T-cell (primary cell): ENCODE measurements at regions not wholly inside any gene's neighbourhood (a gene's known extent, or its start where the extent isn't known, plus 50 kb on each side); places are given as distances from the start of the nearest gene placed in this dataset.

ENCODE experiments used
- ATAC-seq, 4 experiments: fragments of 200-7000 bp in 3 of 4; fragments of 150-1000 bp in 1 of 4; cut with Tn5 transposase; replicated peaks in 1 of 4; 1 replicate in 3 of 4; 2 replicates in 1 of 4; pipeline ENCODE4 v1.10.0; 2021; ENCODE audit warnings: moderate library complexity in 3 of 4, mild to moderate bottlenecking in 2 of 4, moderate number of reproducible peaks in 1 of 4
- CTCF ChIA-PET, 2 donors: fragments of 300-600 bp; sonication (Branson Sonifier 250); formaldehyde crosslinking; loops; one replicate each; lab custom pipeline; 2022; ENCODE audit warnings: antibody characterized with exemption in 2 of 2; lab: Charles Lee
- POLR2A ChIA-PET, 2 donors: fragments of 300-600 bp; sonication (Branson Sonifier 250); formaldehyde crosslinking; loops; one replicate each; lab custom pipeline; 2022; ENCODE audit warnings: antibody characterized with exemption in 2 of 2; lab: Charles Lee
- DNase-seq, 35 experiments: peaks; one replicate each; pipeline versions ENCODE4 v3.0.0 to v3.0.0-alpha.2; 2013 to 2023
- H3K27ac ChIP-seq: one replicate; pipeline ENCODE4 v1.5.1; 2013; ENCODE audit warnings: low read length
- H3K27me3 ChIP-seq, 2 experiments: replicated peaks in 1 of 2; 1 replicate in 1 of 2; 2 replicates in 1 of 2; pipeline versions ENCODE4 v1.6.1 to v1.7.0; 2013; ENCODE audit warnings: low read length in 1 of 2, mixed read lengths in 1 of 2; ENCODE audit not compliant: control insufficient read depth in 2 of 2, insufficient read depth in 2 of 2; ENCODE audit errors: extremely low read depth in 1 of 2
- H3K36me3 ChIP-seq, 2 donors: 1 replicate in 1 of 2; 2 replicates in 1 of 2; pipeline versions ENCODE4 v1.6.1 to v1.7.0; 2013; ENCODE audit warnings: low read length in 1 of 2; ENCODE audit not compliant: control insufficient read depth in 2 of 2, insufficient read depth in 1 of 2; ENCODE audit errors: extremely low read depth in 1 of 2
- H3K4me1 ChIP-seq, 2 experiments: 1 replicate in 1 of 2; 2 replicates in 1 of 2; pipeline versions ENCODE4 v1.6.1 to v1.7.0; 2013; ENCODE audit warnings: low read length in 2 of 2, mixed read lengths in 1 of 2; ENCODE audit not compliant: insufficient read depth in 2 of 2, control insufficient read depth in 1 of 2; ENCODE audit errors: extremely low read depth in 1 of 2
- H3K4me3 ChIP-seq, 2 donors: 1 replicate in 1 of 2; 2 replicates in 1 of 2; pipeline versions ENCODE4 v1.5.1 to v1.7.0; 2013; ENCODE audit warnings: mild to moderate bottlenecking in 2 of 2, low read length in 1 of 2, moderate library complexity in 1 of 2; ENCODE audit not compliant: control insufficient read depth in 1 of 2; ENCODE audit errors: extremely low read depth in 1 of 2
- H3K9me3 ChIP-seq: 2 replicates; pipeline ENCODE4 v1.7.0; 2013
- H3K27ac Mint-ChIP-seq, 2 donors: one replicate each; pipeline ENCODE4 v1.8.0; 2020 to 2021; ENCODE audit warnings: mild to moderate bottlenecking in 2 of 2, mixed read lengths in 2 of 2
- H3K27me3 Mint-ChIP-seq, 2 donors: one replicate each; pipeline ENCODE4 v1.8.0; 2021 to 2022; ENCODE audit warnings: mixed read lengths in 2 of 2
- H3K36me3 Mint-ChIP-seq: one replicate; pipeline ENCODE4 v1.8.0; 2021; ENCODE audit warnings: mixed read lengths
- H3K4me1 Mint-ChIP-seq, 3 donors: one replicate each; pipeline ENCODE4 v1.8.0; 2020 to 2022; ENCODE audit warnings: mixed read lengths in 3 of 3, mild to moderate bottlenecking in 1 of 3
- H3K4me3 Mint-ChIP-seq, 3 donors: one replicate each; pipeline ENCODE4 v1.8.0; 2020 to 2022; ENCODE audit warnings: mild to moderate bottlenecking in 3 of 3, mixed read lengths in 3 of 3, moderate library complexity in 3 of 3
- H3K9me3 Mint-ChIP-seq, 3 donors: one replicate each; pipeline ENCODE4 v1.8.0; 2020 to 2022; ENCODE audit warnings: mixed read lengths in 3 of 3
- WGBS: methylation state at CpG from one replicate; pipeline ENCODE4 v1.1.5; 2013; ENCODE audit warnings: missing lambda C conversion rate; ENCODE audit not compliant: insufficient coverage; 5-methylcytosine and 5-hydroxymethylcytosine counted together

- Mint-ChIP-seq H3K4me1 (peaks cover 0 to 9% (median 5%) of the 10 kb centered on the region in 3 donors), H3K4me3 (no peak overlapping the region), H3K36me3 (no peaks in the 10 kb centered on the region), H3K9me3 (peaks cover 5 to 23% (median 20%) of the 10 kb centered on the region in 3 donors), H3K27ac (no peak overlapping the region), H3K27me3 (no peaks in the 10 kb centered on the region)
- ATAC-seq (no peak), DNase-seq (no peak)
- Histone ChIP-seq H3K27me3 (no peaks in the 10 kb centered on the region), H3K27ac (no peak overlapping the region), H3K4me3 (no peak overlapping the region), H3K36me3 (no peaks in the 10 kb centered on the region), H3K9me3 (peaks cover 5% of the 10 kb centered on the region), H3K4me1 (peaks cover 0 to 9% of the 10 kb centered on the region in 2 experiments)
- WGBS, result 82% methylated on average over 1 of the region's 1 CpG
- CTCF ChIA-PET, result no interaction called here
- POLR2A ChIA-PET, result no interaction called here
Observed at GRCh38 chr2:60029566-60029883, 523.9 kb downstream of the BCL11A start.

GRCh38 chr2:60028849-60029565, 524.4 kb downstream of the BCL11A start:
- Histone ChIP-seq H3K9me3 (peaks cover 2% of the 10 kb centered on the region), H3K36me3 (no peaks in the 10 kb centered on the region), H3K27ac (no peak overlapping the region), H3K4me1 (peaks cover 0 to 9% of the 10 kb centered on the region in 2 experiments), H3K4me3 (no peak overlapping the region), H3K27me3 (no peaks in the 10 kb centered on the region)
- CTCF ChIA-PET, result interaction anchor here in 1 of 2 donors (0.6 kb wide), 1 partner anchor 645 kb away, joined by 4 read pairs; no protein-coding TSS in a partner anchor
- ATAC-seq (no peak), DNase-seq (no peak)
- Mint-ChIP-seq H3K4me3 (no peak overlapping the region), H3K27me3 (no peaks in the 10 kb centered on the region), H3K4me1 (peaks cover 0 to 9% (median 5%) of the 10 kb centered on the region in 3 donors), H3K27ac (peak overlapping the region in 1 of 2 donors; percentile 41), H3K9me3 (peaks cover 5 to 20% (median 17%) of the 10 kb centered on the region in 3 donors), H3K36me3 (no peaks in the 10 kb centered on the region)
- POLR2A ChIA-PET, result no interaction called here
- WGBS, result no CpG with 5 or more reads among the region's 3 CpGs

GRCh38 chr2:60025496-60025895, 528.0 kb downstream of the BCL11A start:
- Mint-ChIP-seq H3K27me3 (peaks cover 0 to 3% of the 10 kb centered on the region in 2 donors), H3K36me3 (no peaks in the 10 kb centered on the region), H3K4me3 (no peak overlapping the region), H3K27ac (no peak overlapping the region), H3K9me3 (peaks cover 0 to 3% (median 2%) of the 10 kb centered on the region in 3 donors), H3K4me1 (peaks cover 0 to 9% (median 5%) of the 10 kb centered on the region in 3 donors)
- Histone ChIP-seq H3K4me1 (peaks cover 0 to 12% of the 10 kb centered on the region in 2 experiments), H3K27ac (no peak overlapping the region), H3K36me3 (no peaks in the 10 kb centered on the region), H3K27me3 (no peaks in the 10 kb centered on the region), H3K4me3 (no peak overlapping the region), H3K9me3 (no peaks in the 10 kb centered on the region)
- ChIA-PET CTCF (interaction anchor here (0.6 to 0.7 kb wide), 2 partner anchors 35 to 104 kb away, joined by 3 to 4 read pairs; no protein-coding TSS in a partner anchor), POLR2A (no interaction called here)
- DNase-seq (no peak), ATAC-seq (no peak)
- no CpG with 5 or more reads among the region's 2 CpGs for WGBS

GRCh38 chr2:60023256-60023985, 530.0 kb downstream of the BCL11A start:
- H3K36me3 Mint-ChIP-seq, result no peaks in the 10 kb centered on the region
- ChIA-PET POLR2A (no interaction called here), CTCF (no interaction called here)
- peaks cover 0 to 3% of the 10 kb centered on the region in 2 donors for H3K27me3 Mint-ChIP-seq
- Histone ChIP-seq H3K27ac (no peak overlapping the region), H3K4me1 (peaks cover 0 to 3% of the 10 kb centered on the region in 2 experiments), H3K9me3 (no peaks in the 10 kb centered on the region), H3K4me3 (no peak overlapping the region), H3K27me3 (no peaks in the 10 kb centered on the region), H3K36me3 (no peaks in the 10 kb centered on the region)
- peaks cover 0 to 4% (median under 1%) of the 10 kb centered on the region in 3 donors for H3K9me3 Mint-ChIP-seq
- ATAC-seq (peak in 1 of 4 experiments; percentile 17), DNase-seq (no peak)
- H3K4me1 Mint-ChIP-seq, result peaks cover 0 to 2% (median 0%) of the 10 kb centered on the region in 3 donors
- WGBS, result no CpG with 5 or more reads among the region's 5 CpGs
- no peak overlapping the region for H3K27ac Mint-ChIP-seq
- no peak overlapping the region for H3K4me3 Mint-ChIP-seq

- Mint-ChIP-seq H3K9me3 (peaks cover 0 to under 1% (median 0%) of the 10 kb centered on the region in 3 donors), H3K36me3 (no peaks in the 10 kb centered on the region), H3K4me3 (no peak overlapping the region), H3K27me3 (peaks cover 0 to 3% of the 10 kb centered on the region in 2 donors), H3K27ac (no peak overlapping the region), H3K4me1 (no peaks in the 10 kb centered on the region)
- POLR2A ChIA-PET, result interaction anchor here in 1 of 2 donors (0.5 to 0.7 kb wide), 2 partner anchors 10 to 11 kb away, joined by 3 read pairs; no protein-coding TSS in a partner anchor
- no peaks in the 10 kb centered on the region for H3K9me3 ChIP-seq
- no CpG with 5 or more reads among the region's 2 CpGs for WGBS
- CTCF ChIA-PET, result no interaction called here
- no peaks in the 10 kb centered on the region for H3K36me3 ChIP-seq
- no peaks in the 10 kb centered on the region for H3K4me1 ChIP-seq
- no peak overlapping the region for H3K27ac ChIP-seq
- H3K27me3 ChIP-seq, result no peaks in the 10 kb centered on the region
- no peak for ATAC-seq
- no peak overlapping the region for H3K4me3 ChIP-seq
- no peak for DNase-seq
Observed at GRCh38 chr2:60007671-60008070, 545.8 kb downstream of the BCL11A start.

GRCh38 chr2:60003076-60003475, 550.4 kb downstream of the BCL11A start:
- H3K36me3 Mint-ChIP-seq, result no peaks in the 10 kb centered on the region
- POLR2A ChIA-PET, result no interaction called here

More at GRCh38 chr2:60003076-60003475, 550.4 kb downstream of the BCL11A start:
- ATAC-seq, result no peak
- no peaks in the 10 kb centered on the region for H3K9me3 Mint-ChIP-seq
- Histone ChIP-seq H3K27me3 (no peaks in the 10 kb centered on the region), H3K9me3 (no peaks in the 10 kb centered on the region), H3K4me3 (no peak overlapping the region), H3K36me3 (no peaks in the 10 kb centered on the region), H3K27ac (no peak overlapping the region), H3K4me1 (no peaks in the 10 kb centered on the region)
- H3K27ac Mint-ChIP-seq, result no peak overlapping the region
- 76% methylated on average over 2 of the region's 2 CpGs for WGBS
- H3K4me3 Mint-ChIP-seq, result no peak overlapping the region
- no peaks in the 10 kb centered on the region for H3K4me1 Mint-ChIP-seq
- no peak for DNase-seq
- CTCF ChIA-PET, result no interaction called here
- H3K27me3 Mint-ChIP-seq, result no peaks in the 10 kb centered on the region
